ENCODE measurements at regions not wholly inside any gene's neighbourhood (a gene's known extent, or its start where the extent isn't known, plus 50 kb on each side); places are given as distances from the start of the nearest gene placed in this dataset.

DNA sequence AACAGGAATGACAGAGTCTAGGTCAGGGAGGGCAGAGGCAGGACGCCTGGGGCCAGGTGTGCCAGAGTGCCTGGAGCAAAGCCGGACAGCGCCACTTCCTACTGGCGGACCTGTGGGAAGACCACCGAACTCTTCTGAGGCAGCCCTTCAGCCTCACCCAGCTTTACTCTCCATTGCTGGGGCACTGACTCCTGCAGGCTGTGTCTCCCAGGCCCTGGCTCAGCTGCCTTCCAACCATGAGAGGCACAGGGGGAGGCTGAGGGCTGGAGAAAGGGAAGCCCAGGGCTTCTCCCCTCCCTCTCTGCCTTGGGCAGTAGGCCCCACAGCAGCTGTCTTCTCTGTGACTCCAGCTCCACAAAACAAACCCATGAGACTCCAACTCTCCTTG, 139.6 kb upstream of the UNC5B start:
- no peak for TF ChIP-seq YY1 (IDR thresholded peaks at IDR 0.05; ENCODE audit: low read depth)
- no peak for TF ChIP-seq TAF1 (IDR thresholded peaks at IDR 0.05; ENCODE audit: low read depth)

All from Ishikawa (cell line).